ACHN (cell line): ENCODE measurements at regions not wholly inside any gene's neighbourhood (a gene's known extent, or its start where the extent isn't known, plus 50 kb on each side); places are given as distances from the start of the nearest gene placed in this dataset.
A peak's percentile ranks its signal among the peaks of the same experiment; 100 is the strongest.
"Not testable (repeated sequence)": the region's sequence is repeated elsewhere in the genome, so short reads cannot be mapped to it uniquely, and the experiment has no call there.

Experiments used
- DNase-seq: peaks from one replicate; pipeline ENCODE4 v3.0.0-alpha.2; 2015
- in situ Hi-C: cut with HindIII; loops from 2 replicates; pipeline ENCODE4 v1.10.0; 2017; ENCODE audit warnings: low sequenced_read_pairs, low pct_ligation_motif_present, low pct_unique_long_range_greater_than_20kb

GRCh38 chr6:99780556-99780885 lies 173.9 kb downstream of the PRDM13 start:
- in situ Hi-C loops: no loop called here
- no peak for DNase-seq

GRCh38 chr6:99789767-99790166 lies 183.1 kb downstream of the PRDM13 start:
- in situ Hi-C loops: no loop called here
- DNase-seq: no peak

GRCh38 chr6:99790679-99791078 lies 184.0 kb downstream of the PRDM13 start:
- peak; percentile 5 for DNase-seq

GRCh38 chr6:99801805-99802204 lies 192.2 kb downstream of the MCHR2 start:
- DNase-seq: no peak
- in situ Hi-C loops: no loop called here

More at GRCh38 chr6:99790679-99791078, 184.0 kb downstream of the PRDM13 start:
- in situ Hi-C loops: no loop called here

- in situ Hi-C loops: no loop called here
- no peak for DNase-seq
Observed at GRCh38 chr6:99802396-99803031, 191.5 kb downstream of the MCHR2 start.

- in situ Hi-C loops: no loop called here
- no peak for DNase-seq
Observed at GRCh38 chr6:99808992-99809391, 185.0 kb downstream of the MCHR2 start.

- DNase-seq: no peak
- in situ Hi-C loops: no loop called here
Observed at GRCh38 chr6:99810295-99810694, 183.7 kb downstream of the MCHR2 start.

- DNase-seq: no peak
- in situ Hi-C loops: no loop called here
Observed at GRCh38 chr6:99810942-99811620, 182.9 kb downstream of the MCHR2 start.

GRCh38 chr6:99811636-99812035 lies 182.4 kb downstream of the MCHR2 start:
- DNase-seq: no peak
- in situ Hi-C loops: no loop called here

- in situ Hi-C loops: no loop called here
- DNase-seq: no peak
Observed at GRCh38 chr6:99813565-99813964, 180.5 kb downstream of the MCHR2 start.

- in situ Hi-C loops: no loop called here
- no peak for DNase-seq
Observed at GRCh38 chr6:99814230-99814928, 179.6 kb downstream of the MCHR2 start.

- no peak for DNase-seq
- in situ Hi-C loops: no loop called here
Observed at GRCh38 chr6:99816795-99817194, 177.2 kb downstream of the MCHR2 start.

GRCh38 chr6:99818161-99818560 lies 175.9 kb downstream of the MCHR2 start:
- in situ Hi-C loops: no loop called here
- no peak for DNase-seq

GRCh38 chr6:99819853-99820252 lies 174.2 kb downstream of the MCHR2 start:
- in situ Hi-C loops: no loop called here
- DNase-seq: no peak

GRCh38 chr6:99821164-99821563 lies 172.9 kb downstream of the MCHR2 start:
- in situ Hi-C loops: no loop called here
- DNase-seq: no peak

- in situ Hi-C loops: no loop called here
- DNase-seq: peak; percentile 62
Observed at GRCh38 chr6:99822741-99823512, 171.1 kb downstream of the MCHR2 start.

- in situ Hi-C loops: not testable (repeated sequence)
Observed at GRCh38 chr6:99823513-99824235, 170.3 kb downstream of the MCHR2 start.

GRCh38 chr6:99833034-99833433 lies 161.0 kb downstream of the MCHR2 start:
- in situ Hi-C loops: no loop called here
- DNase-seq: no peak

More at GRCh38 chr6:99823513-99824235, 170.3 kb downstream of the MCHR2 start:
- DNase-seq: not testable (repeated sequence)
